Progenitor cell of endocrine pancreas (in vitro differentiated cells): ENCODE measurements at regions not wholly inside any gene's neighbourhood (a gene's known extent, or its start where the extent isn't known, plus 50 kb on each side); places are given as distances from the start of the nearest gene placed in this dataset.
A peak's percentile ranks its signal among the peaks of the same experiment; 100 is the strongest.

Source experiments
- DNase-seq: peaks from one replicate; pipeline ENCODE4 v3.0.0; 2021; ENCODE audit warnings: low spot score; ENCODE audit not compliant: unreplicated experiment
- H3K27ac Mint-ChIP-seq: 2 replicates; pipeline ENCODE4 v1.8.0; 2021; ENCODE audit warnings: mild to moderate bottlenecking, moderate library complexity, mixed read lengths
- H3K27me3 Mint-ChIP-seq: 2 replicates; pipeline ENCODE4 v1.8.0; 2021; ENCODE audit warnings: mixed read lengths
- H3K36me3 Mint-ChIP-seq: 2 replicates; pipeline ENCODE4 v1.8.0; 2022; ENCODE audit warnings: mixed read lengths; ENCODE audit not compliant: insufficient read depth
- H3K4me1 Mint-ChIP-seq: 2 replicates; pipeline ENCODE4 v1.8.0; 2021; ENCODE audit warnings: low read depth, mixed read lengths
- H3K4me3 Mint-ChIP-seq: 2 replicates; pipeline ENCODE4 v1.8.0; 2021; ENCODE audit warnings: low read depth, mild to moderate bottlenecking, moderate library complexity, mixed read lengths
- H3K9me3 Mint-ChIP-seq: 2 replicates; pipeline ENCODE4 v1.8.0; 2021; ENCODE audit warnings: low read depth, mixed read lengths
- TF ChIP-seq, protein P1 (sequence below): fragments of 200-600 bp; sonication (generic); IDR thresholded peaks from one replicate; pipeline ENCODE4 v1.5.0; 2021; ENCODE audit warnings: antibody characterized with exemption, mild to moderate bottlenecking; ENCODE audit not compliant: unreplicated experiment

- DNase-seq, result no peak
- Mint-ChIP-seq H3K4me1 (peaks cover 44% of the 10 kb centered on the region), H3K9me3 (peaks cover 5% of the 10 kb centered on the region), H3K27ac (no peak overlapping the region), H3K36me3 (no peaks in the 10 kb centered on the region), H3K27me3 (no peaks in the 10 kb centered on the region), H3K4me3 (no peak overlapping the region)
- TF ChIP-seq, protein P1, sequence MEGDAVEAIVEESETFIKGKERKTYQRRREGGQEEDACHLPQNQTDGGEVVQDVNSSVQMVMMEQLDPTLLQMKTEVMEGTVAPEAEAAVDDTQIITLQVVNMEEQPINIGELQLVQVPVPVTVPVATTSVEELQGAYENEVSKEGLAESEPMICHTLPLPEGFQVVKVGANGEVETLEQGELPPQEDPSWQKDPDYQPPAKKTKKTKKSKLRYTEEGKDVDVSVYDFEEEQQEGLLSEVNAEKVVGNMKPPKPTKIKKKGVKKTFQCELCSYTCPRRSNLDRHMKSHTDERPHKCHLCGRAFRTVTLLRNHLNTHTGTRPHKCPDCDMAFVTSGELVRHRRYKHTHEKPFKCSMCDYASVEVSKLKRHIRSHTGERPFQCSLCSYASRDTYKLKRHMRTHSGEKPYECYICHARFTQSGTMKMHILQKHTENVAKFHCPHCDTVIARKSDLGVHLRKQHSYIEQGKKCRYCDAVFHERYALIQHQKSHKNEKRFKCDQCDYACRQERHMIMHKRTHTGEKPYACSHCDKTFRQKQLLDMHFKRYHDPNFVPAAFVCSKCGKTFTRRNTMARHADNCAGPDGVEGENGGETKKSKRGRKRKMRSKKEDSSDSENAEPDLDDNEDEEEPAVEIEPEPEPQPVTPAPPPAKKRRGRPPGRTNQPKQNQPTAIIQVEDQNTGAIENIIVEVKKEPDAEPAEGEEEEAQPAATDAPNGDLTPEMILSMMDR, result no peak
These were observed 117.5 kb downstream of the MACIR start for GRCh38 chr5:103375863-103376591.

DNA sequence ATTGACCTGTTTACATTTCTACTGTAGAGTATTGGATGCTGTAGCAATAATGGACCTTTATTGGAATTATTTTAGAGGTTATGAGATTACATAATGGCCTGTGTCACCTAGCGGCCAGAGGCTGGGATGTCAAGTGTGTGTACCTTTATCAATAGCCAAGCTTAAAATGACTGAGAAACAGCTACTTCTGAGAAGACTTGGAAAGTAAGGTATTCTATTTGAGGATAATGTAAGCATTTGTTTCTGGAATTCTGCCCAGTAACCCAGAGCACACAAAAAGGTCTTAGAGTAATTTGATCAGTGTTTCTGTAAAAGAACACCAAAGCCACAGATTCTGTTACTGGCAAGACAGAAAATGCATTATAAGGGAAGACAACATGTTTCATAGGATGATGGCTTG, 116.8 kb downstream of the MACIR start:
- Mint-ChIP-seq H3K4me3 (no peak overlapping the region), H3K4me1 (peaks cover 46% of the 10 kb centered on the region), H3K27me3 (no peaks in the 10 kb centered on the region), H3K36me3 (no peaks in the 10 kb centered on the region), H3K27ac (no peak overlapping the region), H3K9me3 (peaks cover 5% of the 10 kb centered on the region)
- DNase-seq, result no peak
- TF ChIP-seq, protein P1, result peak; percentile 29

GRCh38 chr5:103374473-103374963, 116.0 kb downstream of the MACIR start:
- Mint-ChIP-seq H3K4me3 (no peak overlapping the region), H3K27ac (no peak overlapping the region), H3K9me3 (peaks cover 5% of the 10 kb centered on the region), H3K4me1 (peaks cover 46% of the 10 kb centered on the region), H3K27me3 (no peaks in the 10 kb centered on the region), H3K36me3 (no peaks in the 10 kb centered on the region)
- TF ChIP-seq, protein P1, result no peak
- no peak for DNase-seq

- H3K9me3 Mint-ChIP-seq, result peaks cover 5% of the 10 kb centered on the region
- no peaks in the 10 kb centered on the region for H3K36me3 Mint-ChIP-seq
- peak overlapping the region; percentile 2 for H3K27ac Mint-ChIP-seq
- H3K27me3 Mint-ChIP-seq, result no peaks in the 10 kb centered on the region
- TF ChIP-seq, protein P1, result no peak
- H3K4me3 Mint-ChIP-seq, result no peak overlapping the region
- H3K4me1 Mint-ChIP-seq, result peaks cover 47% of the 10 kb centered on the region
- DNase-seq, result no peak
These were observed 115.3 kb downstream of the MACIR start for GRCh38 chr5:103373597-103374472.

GRCh38 chr5:103371046-103371607, 112.6 kb downstream of the MACIR start:
- Mint-ChIP-seq H3K4me1 (peaks cover 42% of the 10 kb centered on the region), H3K9me3 (no peaks in the 10 kb centered on the region), H3K27ac (peak overlapping the region; percentile 63)

More at GRCh38 chr5:103371046-103371607, 112.6 kb downstream of the MACIR start:
- H3K27me3 Mint-ChIP-seq, result no peaks in the 10 kb centered on the region
- H3K36me3 Mint-ChIP-seq, result no peaks in the 10 kb centered on the region
- DNase-seq, result no peak
- TF ChIP-seq, protein P1, result no peak
- no peak overlapping the region for H3K4me3 Mint-ChIP-seq
